Astrocyte of the cerebellum (primary cell): ENCODE measurements at regions not wholly inside any gene's neighbourhood (a gene's known extent, or its start where the extent isn't known, plus 50 kb on each side); places are given as distances from the start of the nearest gene placed in this dataset.

Experiments
- DNase-seq: peaks from one replicate; pipeline ENCODE4 v3.0.0-alpha.2; 2011; ENCODE audit warnings: low read depth
- H3K4me3 ChIP-seq: 2 replicates; pipeline ENCODE4 v1.5.1; 2011; ENCODE audit warnings: mild to moderate bottlenecking, low read depth, low read length, moderate library complexity
- in situ Hi-C: cut with HindIII; loops from 2 replicates; pipeline ENCODE4 v1.10.0; 2017; ENCODE audit warnings: low sequenced_read_pairs
- TF ChIP-seq, protein P1 (sequence below): IDR thresholded peaks from 2 replicates; pipeline ENCODE4 v1.5.1; 2012; ENCODE audit warnings: low read length, low read depth, moderate library complexity, mild to moderate bottlenecking; ENCODE audit errors: missing control alignments

DNA sequence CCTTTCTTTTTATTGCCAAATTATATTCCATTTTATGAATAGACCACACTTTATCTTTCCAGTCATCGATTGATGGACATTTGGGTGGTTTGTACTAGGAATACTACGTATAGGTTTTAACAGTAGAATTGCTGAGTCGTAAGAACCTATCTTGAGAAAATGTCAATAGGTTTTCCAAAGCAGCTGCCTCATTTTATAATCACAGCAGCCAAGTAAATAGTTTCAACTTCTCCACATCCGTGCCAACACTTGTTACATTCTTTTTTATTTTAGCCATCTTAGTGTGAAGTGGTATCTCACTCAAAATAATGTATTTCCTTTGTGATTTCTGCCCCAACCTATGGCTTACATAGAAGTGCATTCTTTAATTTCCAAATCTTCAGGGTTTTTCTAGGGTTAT lies 479.2 kb downstream of the CDH26 start:
- DNase-seq: no peak
- in situ Hi-C loops: no loop called here
- no peak overlapping the region for H3K4me3 ChIP-seq
- TF ChIP-seq, protein P1, sequence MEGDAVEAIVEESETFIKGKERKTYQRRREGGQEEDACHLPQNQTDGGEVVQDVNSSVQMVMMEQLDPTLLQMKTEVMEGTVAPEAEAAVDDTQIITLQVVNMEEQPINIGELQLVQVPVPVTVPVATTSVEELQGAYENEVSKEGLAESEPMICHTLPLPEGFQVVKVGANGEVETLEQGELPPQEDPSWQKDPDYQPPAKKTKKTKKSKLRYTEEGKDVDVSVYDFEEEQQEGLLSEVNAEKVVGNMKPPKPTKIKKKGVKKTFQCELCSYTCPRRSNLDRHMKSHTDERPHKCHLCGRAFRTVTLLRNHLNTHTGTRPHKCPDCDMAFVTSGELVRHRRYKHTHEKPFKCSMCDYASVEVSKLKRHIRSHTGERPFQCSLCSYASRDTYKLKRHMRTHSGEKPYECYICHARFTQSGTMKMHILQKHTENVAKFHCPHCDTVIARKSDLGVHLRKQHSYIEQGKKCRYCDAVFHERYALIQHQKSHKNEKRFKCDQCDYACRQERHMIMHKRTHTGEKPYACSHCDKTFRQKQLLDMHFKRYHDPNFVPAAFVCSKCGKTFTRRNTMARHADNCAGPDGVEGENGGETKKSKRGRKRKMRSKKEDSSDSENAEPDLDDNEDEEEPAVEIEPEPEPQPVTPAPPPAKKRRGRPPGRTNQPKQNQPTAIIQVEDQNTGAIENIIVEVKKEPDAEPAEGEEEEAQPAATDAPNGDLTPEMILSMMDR: no peak

DNA sequence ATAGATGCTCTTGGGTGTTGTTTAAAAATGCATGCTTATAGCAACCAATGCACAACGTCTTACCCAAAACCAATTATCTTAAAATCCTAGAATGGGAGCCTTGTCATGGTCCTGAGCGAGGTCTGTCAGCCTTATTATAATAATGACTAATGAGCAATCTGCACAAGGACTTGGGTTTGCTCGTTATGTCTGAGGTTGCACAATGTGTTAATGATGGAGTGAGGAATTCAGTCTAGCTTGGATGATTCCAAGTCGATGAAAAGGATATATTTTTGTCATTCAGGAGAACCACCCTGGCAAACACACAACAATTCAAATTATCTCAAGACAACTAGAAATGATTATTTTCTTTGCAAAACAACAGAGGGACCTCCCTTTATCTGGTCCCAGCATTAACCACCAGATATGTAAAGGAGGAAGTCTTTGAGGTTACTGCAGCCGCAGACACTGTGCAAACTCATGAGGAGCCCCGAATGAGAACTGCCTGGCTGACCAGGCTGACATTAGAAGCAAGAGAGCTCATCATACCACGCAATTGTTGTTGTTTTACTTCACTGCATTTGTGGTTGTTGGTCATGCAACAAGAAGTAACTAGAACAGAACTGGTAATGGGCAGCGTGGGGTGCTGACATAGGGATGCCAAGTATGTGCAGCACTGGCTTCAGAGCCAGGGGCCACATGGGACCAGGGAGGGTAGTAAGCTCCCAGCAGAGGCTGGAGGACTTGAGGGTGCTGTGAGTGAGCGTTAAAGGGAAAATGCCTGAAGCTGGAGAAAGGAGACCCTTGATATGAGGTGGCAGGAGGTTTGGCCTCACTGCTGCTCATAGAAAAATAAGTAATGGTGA lies 488.3 kb downstream of the CDH26 start:
- no peak for DNase-seq
- TF ChIP-seq, protein P1: no peak
- in situ Hi-C loops: no loop called here
- no peak overlapping the region for H3K4me3 ChIP-seq

DNA sequence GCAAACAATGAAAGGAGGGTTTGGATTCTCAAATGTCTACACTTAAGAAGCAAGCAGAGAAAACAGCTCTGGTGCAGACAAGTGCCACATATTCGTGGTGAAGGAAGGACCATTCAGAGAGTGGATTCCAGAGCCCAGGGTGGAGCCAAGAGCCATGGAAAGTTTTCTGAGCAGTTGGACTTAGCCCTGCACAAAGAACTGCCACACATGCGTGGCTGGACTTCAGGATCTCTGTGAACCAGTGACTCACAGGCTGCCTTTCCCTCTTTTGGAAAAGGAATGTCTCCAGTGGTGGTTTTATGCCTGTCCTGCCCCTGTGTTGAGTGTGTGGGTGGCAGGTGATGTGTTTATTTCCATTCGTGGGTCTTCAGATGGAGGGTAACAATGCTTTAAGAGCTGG lies 489.5 kb downstream of the CDH26 start:
- in situ Hi-C loops: no loop called here
- no peak for DNase-seq
- TF ChIP-seq, protein P1: no peak
- H3K4me3 ChIP-seq: no peak overlapping the region

DNA sequence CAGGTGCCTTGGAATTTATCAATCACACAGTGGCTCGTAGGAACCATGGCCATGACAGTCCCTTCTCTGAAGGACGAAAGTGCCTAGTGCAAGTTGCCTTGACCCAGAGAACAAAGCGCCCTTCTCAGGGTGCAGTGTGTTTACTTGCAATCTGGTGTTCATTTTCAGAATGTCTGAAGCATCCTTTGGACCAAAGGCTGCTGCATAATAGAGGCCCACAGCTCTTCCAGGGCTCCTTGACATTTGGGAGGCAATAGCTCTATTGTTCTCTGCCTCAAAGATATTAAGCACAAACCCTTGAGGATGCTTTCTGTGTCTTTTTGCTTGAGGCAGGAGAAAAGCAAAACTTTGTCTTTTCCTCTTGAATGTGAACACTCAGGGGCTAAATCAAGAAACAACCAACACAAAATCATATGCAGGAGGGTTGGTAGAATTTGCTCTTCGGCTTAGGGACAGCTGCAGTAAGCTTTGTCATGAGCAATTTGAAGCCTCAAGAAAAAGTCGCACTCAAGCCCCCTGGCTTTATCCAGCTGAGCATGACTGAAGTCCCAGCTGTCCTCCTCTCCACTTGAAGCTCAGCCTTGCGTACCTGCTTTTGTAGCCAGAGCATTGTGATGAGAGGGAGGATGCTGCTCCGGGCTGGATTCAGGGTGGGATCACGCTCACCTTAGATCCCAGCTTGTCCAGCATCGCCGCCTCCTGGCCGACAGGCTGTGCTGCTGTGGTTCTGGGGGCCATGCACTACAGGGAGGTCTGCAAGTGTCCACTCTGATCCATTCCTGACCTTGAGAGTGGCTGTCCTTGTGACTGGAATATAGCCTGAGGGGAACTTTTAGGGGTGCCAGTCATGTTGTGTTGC lies 495.4 kb downstream of the CDH26 start:
- in situ Hi-C loops: no loop called here
- H3K4me3 ChIP-seq: no peak overlapping the region
- TF ChIP-seq, protein P1: peak; percentile 23
- no peak for DNase-seq

DNA sequence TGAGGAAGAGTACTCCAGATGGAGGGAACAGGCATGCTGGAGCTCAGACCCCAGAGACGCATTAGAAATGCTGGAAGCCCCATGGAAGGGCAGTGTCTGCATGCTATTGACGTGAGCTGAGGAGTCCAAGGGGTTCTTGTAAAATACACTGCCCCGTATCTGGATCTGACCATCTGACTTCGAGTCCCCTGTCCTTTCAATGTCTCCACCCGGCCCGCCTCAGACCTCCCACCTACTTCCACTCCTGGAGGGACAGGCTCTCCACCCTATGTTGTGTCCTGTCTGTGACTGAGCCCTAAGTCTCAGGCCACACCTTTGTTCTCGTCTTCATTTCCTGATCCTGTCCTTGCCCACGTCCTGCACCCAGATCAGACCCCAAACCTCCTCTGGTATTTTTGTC lies 496.3 kb downstream of the CDH26 start:
- DNase-seq: no peak
- H3K4me3 ChIP-seq: no peak overlapping the region
- TF ChIP-seq, protein P1: no peak
- in situ Hi-C loops: no loop called here

DNA sequence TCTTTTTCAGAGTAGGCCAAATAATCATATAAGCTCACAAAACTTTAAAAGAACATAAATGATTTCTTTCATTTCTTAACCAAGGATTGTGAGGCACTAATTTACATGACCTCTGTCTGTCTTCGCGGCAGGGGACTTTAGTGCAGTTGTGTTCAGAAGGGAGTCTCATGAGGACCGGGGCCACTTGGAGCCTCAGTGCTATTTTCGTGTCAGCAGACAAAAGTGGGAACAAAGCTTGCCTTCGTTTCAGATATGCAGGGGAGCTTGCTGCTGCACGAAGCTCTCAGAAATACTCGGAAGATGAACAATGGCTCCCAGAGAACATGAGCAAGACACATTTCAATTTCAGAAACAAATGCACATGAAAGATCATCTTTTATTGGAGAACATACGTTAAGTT lies 497.0 kb downstream of the CDH26 start:
- TF ChIP-seq, protein P1: no peak
- in situ Hi-C loops: no loop called here
- no peak for DNase-seq
- H3K4me3 ChIP-seq: no peak overlapping the region
